ENCODE measurements at regions not wholly inside any gene's neighbourhood (a gene's known extent, or its start where the extent isn't known, plus 50 kb on each side); places are given as distances from the start of the nearest gene placed in this dataset.
"Not testable (repeated sequence)": the region's sequence is repeated elsewhere in the genome, so short reads cannot be mapped to it uniquely, and the experiment has no call there.

DNA sequence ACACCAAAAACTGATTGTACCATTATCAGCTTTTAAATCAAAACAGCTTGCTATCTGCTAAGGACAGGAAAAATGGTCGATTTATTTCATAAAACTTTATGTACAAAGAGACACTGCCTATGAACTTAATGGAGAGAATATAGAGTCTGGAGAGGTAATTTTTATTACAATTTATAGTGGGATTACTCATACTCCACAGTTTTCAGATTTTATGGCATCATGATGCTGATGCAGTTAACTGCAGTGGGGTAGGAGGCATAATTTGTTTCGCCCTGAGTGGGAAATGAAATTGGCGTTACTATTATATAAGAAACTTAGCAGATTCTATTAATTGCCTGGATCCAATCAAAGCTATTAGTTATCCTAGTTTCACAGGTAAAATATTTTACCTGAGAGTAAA lies 301.4 kb downstream of the KLF12 start:
- no peak for DNase-seq

DNA sequence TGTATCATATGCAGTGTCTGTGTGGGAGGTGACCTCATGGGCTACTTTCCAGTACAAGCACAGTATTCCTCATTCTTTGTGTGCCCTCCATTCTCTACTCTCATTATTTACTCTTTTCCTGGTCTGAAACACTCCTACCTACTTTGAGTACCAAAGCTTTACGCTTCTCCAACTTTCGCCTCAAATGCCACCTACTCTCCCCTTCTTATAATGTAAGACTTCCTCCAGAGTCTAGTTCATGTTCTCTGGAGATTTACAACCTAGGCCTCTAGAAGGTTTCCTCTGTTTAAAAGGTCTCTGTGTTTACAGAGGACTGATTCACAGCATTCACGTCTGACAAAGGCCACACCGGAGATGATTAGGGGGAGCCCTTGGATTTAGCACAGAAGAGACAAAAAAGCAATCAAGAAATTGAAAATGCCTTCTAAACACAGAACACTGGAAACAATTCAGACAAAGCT lies 302.0 kb downstream of the KLF12 start:
- no peak for DNase-seq

DNA sequence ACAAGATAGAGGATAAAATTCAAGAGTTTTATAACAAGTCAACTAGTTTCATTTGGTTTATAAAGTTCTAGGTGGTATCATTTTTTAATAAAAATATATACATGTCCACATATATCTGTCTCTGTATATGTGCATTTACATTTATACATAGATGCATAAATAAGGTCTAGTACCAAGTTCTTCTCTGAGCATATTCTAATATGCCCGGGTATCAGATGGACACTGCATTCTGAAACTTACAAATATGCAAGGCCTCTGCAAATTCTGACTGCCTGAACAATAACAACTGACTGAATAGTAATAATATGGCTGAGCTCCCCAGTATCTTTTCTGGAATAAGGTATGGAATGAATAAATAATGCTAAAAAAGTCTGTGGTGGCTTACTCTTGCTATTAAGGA lies 304.8 kb downstream of the KLF12 start:
- no peak for DNase-seq

DNA sequence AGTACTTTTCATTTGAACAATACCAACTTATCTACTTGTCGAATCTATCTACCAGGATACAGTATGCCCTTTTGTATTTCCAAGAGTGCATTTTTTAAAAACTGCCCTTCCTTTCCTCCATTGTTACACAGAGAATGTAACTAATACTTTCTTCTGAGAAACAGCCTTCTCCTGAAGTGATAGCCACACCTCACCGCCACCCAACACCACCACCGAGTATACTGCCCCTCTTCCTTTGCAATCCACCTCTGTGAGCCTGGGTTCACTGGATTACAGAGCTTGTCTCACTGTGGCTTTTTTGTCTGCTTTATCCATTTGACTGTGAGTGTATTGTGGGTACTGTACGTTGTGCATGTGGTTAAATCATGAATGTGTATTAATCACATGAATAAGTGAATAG lies 305.4 kb downstream of the KLF12 start:
- DNase-seq: no peak

DNA sequence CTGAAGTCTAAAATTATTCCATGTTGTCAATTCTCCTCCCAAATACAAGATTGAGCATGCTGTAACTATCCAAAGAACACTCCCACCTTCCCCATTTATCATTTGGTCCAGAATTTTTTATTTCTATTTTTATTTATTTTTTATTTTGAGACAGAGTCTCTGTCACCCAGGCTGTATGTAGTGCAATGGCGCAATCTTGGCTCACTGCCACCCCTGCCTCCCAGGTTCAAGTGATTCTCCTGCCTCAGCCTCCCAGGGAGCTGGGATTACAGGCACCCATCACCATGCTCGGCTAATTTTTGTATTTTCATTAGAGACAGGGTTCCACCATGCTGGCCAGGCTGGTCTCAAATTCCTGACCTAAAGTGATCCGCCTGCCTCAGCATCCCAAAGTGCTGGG lies 306.8 kb downstream of the KLF12 start:
- DNase-seq: no peak

DNA sequence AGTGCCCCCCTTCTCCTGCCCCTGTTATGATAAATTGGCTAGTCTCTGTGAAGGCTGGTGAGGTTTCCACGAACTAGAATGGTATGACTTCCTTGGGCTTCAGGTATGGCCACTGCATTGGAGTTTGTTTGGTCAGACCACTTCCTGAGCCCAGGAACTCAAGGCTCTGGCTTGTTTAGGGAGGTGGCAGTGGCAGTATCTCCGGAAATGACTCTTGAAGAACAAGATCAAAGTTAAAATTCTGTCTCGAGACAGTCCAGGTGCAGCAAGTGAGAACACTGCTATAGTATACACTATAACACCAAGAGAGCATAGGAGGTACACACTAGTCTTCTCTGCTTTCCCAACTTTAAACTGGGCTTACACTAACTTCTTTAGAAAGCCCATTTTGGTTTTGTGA lies 309.1 kb downstream of the KLF12 start:
- no peak for DNase-seq

DNA sequence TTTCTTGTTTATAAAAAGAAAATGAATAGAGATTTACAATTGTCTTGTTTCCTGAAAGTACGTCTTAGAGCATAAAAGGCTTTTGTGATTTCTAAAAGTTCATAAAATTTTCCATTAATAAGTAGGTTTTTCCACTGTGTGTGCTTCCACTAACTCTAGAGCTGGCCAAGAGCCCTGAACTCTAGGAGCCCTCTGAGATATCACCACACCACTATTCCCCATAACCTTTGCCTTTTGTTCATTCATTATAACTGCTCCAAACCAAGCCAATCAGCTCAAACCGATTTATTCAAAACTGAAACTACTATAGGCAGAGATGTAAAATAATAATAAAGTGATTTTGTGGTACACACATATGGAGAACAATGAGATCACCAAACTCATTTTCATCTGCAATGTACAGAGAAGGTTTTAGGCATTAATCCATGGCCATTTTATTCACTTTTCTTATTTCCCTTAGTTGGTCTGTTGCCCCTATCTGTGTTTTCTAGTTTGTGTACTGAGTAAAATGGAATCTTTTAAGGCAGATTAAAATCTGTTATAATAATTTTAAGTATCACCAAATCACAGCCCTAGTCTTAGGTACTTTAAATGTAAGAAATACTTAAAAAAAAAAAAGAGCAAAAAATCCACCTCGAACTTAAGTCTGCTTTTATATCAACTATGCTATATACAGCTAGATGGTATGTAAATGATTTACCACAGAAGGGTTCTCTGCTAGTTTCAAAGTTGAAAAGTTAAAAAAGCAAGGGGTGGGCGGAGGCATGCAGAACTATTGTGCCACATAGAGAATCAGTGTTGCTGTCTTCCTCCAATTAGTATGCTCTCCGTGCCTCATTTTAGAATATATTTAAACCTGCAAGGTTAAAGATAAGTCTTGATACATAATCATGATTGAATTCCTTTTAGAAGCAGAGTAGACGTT lies 311.3 kb downstream of the KLF12 start:
- DNase-seq: no peak

DNA sequence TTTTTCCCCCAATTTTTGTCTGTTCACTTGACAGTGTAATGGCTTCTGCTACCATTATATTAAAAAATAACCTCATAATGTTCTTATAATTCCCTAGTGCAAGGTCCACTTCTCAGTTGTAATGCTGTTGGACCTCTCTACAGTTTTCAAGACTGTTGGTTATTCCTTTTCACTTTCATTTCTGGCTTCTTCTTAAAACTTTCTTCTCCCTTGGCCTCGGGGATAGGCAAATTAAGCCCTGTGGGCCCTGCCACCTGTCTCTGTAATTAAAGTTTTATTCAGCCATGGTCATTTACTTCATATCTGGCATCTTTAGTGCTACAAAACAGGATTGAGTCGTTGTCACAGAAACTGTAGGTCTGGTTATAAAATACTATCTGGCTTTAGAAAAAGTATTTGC lies 313.5 kb downstream of the KLF12 start:
- DNase-seq: no peak

DNA sequence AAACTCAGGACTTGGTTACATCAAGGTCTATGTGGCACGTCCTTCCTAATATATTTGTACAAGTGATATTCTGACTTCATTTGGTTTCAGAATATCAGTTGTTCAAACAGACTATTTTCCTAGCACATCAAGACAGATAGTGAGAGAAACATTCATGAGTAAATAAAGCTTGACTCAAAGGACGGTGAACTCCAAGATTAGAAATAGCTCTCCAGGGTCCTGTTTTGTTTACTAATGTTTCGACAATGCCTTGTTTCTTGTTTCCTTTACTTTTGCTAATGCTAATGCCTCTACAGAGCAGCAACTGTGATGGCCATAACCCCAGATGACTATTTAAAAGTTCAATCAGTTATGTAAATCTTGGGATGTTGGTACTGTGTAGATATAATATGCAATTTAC lies 313.9 kb downstream of the KLF12 start:
- DNase-seq: no peak

DNA sequence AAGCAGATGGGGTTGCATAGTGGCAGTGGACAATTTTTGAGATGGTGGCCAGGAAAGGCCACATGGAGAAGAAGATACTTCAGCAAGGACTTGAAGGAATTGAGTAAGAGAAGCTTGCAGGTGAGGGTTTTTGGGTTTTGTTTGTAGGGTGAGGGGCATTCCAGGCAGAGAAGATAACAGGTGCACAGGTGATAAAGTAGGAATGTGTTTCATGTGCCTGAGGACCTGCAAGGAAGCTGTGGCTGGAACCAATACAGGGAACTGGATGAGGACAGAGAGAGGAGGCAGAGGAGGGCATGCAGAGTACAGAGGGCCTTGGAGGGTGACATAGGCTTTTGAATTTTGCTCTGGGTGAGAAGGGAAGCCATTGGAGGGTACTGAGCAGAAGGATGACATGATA lies 314.5 kb downstream of the KLF12 start:
- DNase-seq: no peak

DNA sequence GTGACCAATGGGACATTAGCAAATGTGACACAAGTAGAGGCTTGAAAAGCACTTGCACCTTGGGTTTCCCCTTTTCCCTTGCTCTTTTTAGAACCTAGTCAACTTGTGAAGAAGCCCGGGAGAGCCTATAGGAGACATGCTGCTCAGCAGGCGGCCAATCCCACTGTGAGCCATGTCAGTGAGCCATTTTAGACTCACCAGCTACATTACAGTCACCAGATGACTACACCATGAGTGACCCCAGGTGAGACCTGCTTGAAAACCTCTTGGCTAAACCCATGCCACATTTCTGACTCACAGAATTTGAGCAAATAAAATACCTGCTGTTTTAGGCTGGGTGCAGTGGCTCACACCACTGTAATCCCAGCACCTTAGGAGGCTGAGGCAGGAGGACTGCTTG lies 317.5 kb downstream of the KLF12 start:
- no peak for DNase-seq

DNA sequence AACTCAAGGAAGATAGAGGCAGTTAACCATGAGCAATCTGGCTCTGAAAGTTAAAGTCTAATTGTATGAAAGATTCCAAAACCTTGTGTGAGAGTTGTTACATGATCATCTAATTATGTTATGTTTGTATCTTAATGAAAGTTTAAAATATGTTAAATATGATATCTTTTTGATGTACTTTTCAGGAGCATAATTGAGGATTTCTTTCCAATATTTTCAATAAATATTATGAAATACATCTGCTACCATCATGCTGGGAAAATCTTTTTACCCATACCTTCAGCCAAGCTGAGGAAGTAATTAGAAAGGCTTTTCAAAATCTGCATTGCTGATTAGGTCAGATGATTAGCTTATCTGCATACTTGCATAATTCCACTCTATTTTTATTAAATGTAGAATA lies 318.4 kb downstream of the KLF12 start:
- DNase-seq: no peak

DNA sequence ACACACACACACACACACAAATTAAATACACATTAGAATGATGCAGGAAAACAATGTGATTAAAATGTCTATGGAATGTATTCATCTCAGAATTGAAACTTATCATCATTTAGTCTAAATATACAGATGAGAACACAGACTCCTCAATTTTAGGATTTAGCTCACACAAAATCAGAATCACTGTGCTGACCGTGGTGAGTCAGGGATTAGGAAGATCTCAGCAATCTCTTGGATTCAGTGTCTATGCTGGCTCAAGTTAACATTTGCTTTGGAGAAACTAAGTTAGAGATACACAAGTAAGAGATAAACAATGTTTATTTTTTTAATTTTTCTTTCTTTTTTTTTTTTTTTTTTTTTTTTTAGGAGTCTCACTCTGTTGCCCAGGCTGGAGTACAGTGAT lies 323.6 kb downstream of the KLF12 start:
- no peak for DNase-seq

DNA sequence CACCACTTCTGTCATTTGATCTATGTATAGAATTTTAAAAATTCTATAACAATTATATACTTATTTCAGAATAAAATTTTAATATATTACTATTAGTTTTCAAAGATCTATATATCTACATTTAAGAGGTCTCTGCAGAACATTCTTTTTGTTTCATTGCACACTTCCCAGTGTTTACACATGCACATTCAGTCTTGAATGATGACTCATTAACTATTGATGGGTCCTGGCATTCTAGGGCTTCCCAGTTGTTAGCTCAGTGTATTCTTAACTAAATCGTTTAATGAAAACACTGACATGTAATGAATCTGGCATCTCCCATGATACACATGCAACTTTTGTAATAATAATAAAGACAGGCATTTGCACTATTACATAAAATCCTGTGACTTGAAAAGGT lies 324.6 kb downstream of the KLF12 start:
- DNase-seq: no peak

DNA sequence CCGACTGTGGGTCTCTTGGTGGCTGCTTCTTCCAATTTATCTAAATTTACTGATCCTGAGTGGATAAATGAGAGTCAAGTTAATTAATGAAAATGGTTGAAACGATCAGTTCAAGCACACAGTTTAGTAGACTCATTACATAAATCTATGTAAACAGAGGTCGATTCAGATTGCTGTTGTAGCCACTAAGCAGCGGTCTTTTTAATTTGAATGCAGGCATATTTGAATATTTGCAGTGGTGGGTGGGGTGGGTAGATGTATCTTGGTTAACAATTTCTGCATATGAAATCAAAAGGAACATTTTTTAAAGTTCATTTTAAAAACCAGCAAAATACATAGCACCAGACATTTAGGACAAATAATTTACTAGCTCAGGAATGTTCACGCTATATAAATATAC lies 325.9 kb downstream of the KLF12 start:
- no peak for DNase-seq

DNA sequence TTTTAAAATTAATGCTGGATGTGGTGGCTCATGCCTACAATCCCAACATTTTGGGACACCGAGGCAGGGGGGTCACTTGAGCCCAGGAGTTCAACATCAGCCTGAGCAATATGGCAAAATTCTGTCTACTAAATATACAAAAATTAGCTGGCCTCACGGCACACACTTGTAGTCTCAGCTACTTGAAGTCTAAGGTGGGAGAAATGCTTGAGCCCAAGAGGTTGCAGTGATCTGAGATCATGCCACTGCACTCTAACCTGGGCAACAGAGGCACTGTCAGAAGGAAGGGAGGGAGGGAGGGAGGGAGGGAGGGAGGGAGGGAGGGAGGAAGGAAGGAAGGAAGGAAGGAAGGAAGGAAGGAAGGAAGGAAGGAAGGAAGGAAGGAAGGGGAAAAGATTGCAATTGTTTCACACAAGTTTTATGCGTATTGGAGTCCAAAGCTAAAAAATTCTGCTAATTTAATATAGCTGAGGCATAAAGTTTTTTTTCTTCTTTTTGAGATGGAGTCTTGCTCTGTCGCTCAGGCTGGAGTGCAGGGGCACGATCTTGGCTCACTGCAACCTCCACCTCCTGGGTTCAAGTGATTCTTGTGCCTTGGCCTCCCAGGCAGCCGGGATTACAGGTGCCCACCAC lies 328.8 kb downstream of the KLF12 start:
- DNase-seq: not testable (repeated sequence)

DNA sequence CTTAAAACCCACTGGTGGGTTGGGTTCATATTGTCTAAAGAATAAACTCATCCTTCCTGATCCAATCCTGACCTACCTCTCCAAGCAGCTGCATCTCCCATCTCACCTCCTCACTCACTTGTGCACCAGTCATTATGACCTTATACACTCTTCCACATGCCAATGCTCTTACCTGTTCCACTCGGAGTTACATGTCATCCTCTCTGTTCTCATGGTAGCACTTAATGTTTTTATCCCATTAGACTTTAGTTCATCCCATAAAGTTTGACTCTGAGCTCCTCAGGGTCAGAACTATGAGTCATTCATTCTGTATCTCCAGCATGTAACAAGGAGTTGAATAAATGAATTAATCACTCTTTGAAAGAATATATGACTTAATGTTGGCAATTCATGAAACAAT lies 330.2 kb downstream of the KLF12 start:
- no peak for DNase-seq

DNA sequence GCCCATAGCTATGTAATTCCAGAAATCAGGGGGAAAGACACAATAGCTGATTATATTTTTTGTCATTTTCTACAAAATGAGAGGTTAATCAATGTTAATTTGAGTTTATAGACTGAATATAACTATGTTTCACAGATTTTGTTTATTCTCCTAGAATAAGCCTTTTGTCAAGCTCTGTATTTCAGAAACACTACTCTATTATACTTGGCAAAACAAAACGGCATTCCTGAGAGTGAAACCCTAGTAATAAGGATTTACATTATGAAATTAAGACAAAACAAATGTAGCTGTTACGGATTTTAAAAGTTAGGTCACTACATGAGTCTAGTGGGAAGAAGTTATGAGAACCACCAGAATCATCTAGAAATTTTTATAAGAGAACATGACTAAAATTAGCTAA lies 334.2 kb downstream of the KLF12 start:
- DNase-seq: no peak

DNA sequence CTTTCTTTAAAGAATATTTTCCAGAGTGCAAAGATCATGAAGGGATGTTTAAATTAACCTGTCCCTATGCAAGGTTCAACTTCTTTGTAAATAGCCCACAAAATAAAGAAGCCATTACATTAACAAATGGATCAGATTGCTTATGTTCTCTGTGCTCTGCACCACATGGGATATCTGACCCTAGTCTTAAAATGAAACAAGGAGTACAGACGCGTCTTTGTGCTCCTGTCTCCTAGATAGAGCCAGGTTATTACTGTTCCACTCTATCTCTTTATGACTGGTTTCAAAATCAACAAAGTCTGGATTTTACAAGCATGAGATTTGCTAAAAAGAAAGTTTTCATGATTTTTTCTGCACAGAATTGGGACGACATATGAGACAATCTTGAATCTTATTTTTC lies 339.4 kb downstream of the KLF12 start:
- DNase-seq: no peak

DNA sequence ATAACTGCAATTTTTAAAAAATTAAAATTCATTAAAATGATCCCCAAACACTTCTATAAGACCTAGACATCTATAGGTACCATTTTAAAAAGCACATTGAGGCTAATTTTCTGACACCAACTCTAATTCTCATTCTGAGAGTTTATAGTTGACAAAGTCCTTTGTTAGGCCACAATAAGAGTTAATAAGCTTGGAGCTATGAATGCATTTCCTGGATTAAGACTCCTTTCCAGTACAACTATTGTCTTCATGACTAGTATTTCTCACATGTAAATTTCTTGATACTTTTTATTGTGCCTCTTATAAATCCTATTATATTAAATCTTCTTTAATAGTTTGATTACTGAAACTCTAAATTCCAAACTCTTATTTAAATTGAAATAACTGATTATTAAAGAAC lies 340.8 kb downstream of the KLF12 start:
- no peak for DNase-seq

DNA sequence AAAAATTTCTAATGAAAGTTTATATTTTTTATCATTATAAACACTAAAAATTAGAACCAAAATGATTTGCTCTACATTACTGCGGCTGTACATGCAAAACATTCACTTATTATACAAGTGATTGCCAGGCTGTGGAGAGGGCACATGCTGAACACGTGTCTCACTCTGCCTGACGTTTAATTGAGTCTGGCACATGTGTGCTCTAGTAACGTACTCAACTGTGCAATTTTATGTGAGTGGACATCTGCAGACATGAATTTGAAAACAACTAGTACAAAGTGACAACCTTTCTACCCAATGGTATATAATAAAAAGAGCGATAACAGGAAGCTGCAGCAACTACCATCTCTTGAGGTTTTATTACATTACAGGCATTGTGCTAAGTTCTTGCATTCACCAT lies 341.4 kb downstream of the KLF12 start:
- DNase-seq: no peak

DNA sequence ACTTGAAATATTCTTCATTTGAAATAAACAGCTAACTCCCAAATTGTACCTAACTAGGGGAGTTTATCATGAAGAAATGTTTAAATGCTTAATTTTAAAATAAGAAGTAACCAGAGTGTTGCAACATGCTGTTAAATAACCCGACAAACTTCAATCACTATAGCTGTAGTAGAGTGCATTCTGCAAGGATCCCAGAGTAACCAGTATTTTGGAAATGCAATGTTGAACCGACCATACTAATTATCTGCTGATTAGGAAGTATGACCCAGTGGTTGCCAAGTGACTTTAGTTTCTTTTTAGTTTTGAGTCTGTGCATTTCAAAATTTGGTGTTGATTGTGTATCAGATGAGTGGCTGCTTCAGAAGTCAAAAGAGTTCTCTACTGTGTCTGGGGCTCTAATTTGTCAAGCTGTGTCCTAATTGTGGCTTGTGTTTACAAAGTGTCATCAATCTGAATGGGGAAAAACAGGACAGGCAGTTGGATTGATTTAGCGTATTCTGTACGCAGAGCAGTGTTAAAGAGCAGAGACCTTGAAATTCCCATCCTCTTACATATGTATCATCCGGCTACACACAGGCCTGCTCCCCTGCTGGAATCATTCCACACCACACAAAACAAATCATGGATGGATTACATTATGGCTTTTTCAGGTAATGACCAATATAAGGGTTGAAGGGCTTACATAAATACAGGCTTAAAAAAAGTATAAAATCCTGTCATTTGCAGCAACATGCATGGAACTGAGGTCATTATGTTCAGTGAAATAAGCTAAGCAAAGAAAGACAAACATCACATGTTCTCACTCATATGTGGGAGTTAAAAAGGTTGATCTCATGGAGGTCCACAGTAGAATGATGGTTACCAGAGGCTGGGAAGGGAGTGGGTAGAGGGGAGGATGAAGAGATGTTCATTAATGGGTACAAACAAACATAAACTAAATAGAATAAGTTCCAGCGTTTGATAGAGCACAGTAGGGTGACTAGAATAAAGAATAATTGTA lies 351.5 kb downstream of the KLF12 start:
- DNase-seq: no peak

DNA sequence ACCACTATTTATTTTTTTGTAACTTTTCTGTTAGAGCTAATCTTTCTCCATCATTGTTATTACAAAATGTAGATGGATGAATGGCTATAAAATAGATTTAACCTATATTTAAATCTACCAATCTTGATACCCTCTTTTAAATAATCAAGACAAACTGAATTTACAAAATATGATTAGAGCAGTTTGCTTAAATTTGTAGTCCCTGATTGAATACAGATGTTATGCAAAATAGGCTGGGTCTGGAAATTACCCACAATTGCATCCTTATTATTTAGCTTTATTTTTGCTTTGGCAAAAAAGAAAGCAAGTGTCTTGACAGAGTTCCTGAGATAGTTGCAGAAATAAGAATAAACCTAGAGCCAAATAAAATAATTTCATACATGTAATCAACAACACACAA lies 352.8 kb downstream of the KLF12 start:
- DNase-seq: no peak

Measured in Kasumi-1 (cell line).